ENCODE measurements at regions not wholly inside any gene's neighbourhood (a gene's known extent, or its start where the extent isn't known, plus 50 kb on each side); places are given as distances from the start of the nearest gene placed in this dataset.
"Not testable (repeated sequence)": the region's sequence is repeated elsewhere in the genome, so short reads cannot be mapped to it uniquely, and the experiment has no call there.

- Histone ChIP-seq H3K36me3 (replicated peaks) (no peaks in the 10 kb centered on the region), H3K27ac (no peak overlapping the region), H3K4me3 (ENCODE audit: low read depth, low read length) (no peak overlapping the region), H3K27me3 (replicated peaks) (peaks cover 3% of the 10 kb centered on the region)
- TF ChIP-seq CTCF (IDR thresholded peaks at IDR 0.05; ENCODE audit: low read depth, low read length, missing control alignments) = no peak
- in situ Hi-C loops (cut with HindIII; ENCODE audit: low pct_ligation_motif_present, low sequenced_read_pairs) = no loop called here
- no peak for DNase-seq
These were observed 336.0 kb downstream of the QKI start for GRCh38 chr6:163750431-163751031.

GRCh38 chr6:163748886-163749285 lies 334.4 kb downstream of the QKI start:
- TF ChIP-seq CTCF (IDR thresholded peaks at IDR 0.05; ENCODE audit: low read depth, low read length, missing control alignments) = no peak
- DNase-seq = no peak
- H3K27me3 ChIP-seq (replicated peaks) = peaks cover 3% of the 10 kb centered on the region
- no peak overlapping the region for H3K27ac ChIP-seq
- no peaks in the 10 kb centered on the region for H3K36me3 ChIP-seq (replicated peaks)
- no peak overlapping the region for H3K4me3 ChIP-seq (ENCODE audit: low read depth, low read length)
- in situ Hi-C loops (cut with HindIII; ENCODE audit: low pct_ligation_motif_present, low sequenced_read_pairs) = no loop called here

- Histone ChIP-seq H3K27ac (no peak overlapping the region), H3K27me3 (replicated peaks) (peaks cover 3% of the 10 kb centered on the region), H3K4me3 (ENCODE audit: low read depth, low read length) (no peak overlapping the region), H3K36me3 (replicated peaks) (no peaks in the 10 kb centered on the region)
- no peak for TF ChIP-seq CTCF (IDR thresholded peaks at IDR 0.05; ENCODE audit: low read depth, low read length, missing control alignments)
- DNase-seq = no peak
- in situ Hi-C loops (cut with HindIII; ENCODE audit: low pct_ligation_motif_present, low sequenced_read_pairs) = no loop called here
These were observed 333.5 kb downstream of the QKI start for GRCh38 chr6:163748036-163748435.

- in situ Hi-C loops (cut with HindIII; ENCODE audit: low pct_ligation_motif_present, low sequenced_read_pairs); H3K4me3 ChIP-seq (ENCODE audit: low read depth, low read length); H3K27ac ChIP-seq; H3K27me3 ChIP-seq (replicated peaks); H3K36me3 ChIP-seq (replicated peaks): not testable (repeated sequence)
- DNase-seq = peak; percentile 9
These were observed 332.5 kb downstream of the QKI start for GRCh38 chr6:163747058-163747457.

- H3K27me3 ChIP-seq (replicated peaks) = peaks cover 3% of the 10 kb centered on the region
- H3K4me3 ChIP-seq (ENCODE audit: low read depth, low read length) = no peak overlapping the region
- peak; percentile 11 for TF ChIP-seq CTCF (IDR thresholded peaks at IDR 0.05; ENCODE audit: low read depth, low read length, missing control alignments)
- in situ Hi-C loops (cut with HindIII; ENCODE audit: low pct_ligation_motif_present, low sequenced_read_pairs) = no loop called here
- no peak overlapping the region for H3K27ac ChIP-seq
- H3K36me3 ChIP-seq (replicated peaks) = no peaks in the 10 kb centered on the region
- peak; percentile 98 for DNase-seq
These were observed 331.2 kb downstream of the QKI start for GRCh38 chr6:163745536-163746400.

GRCh38 chr6:163744256-163744925 lies 329.9 kb downstream of the QKI start:
- TF ChIP-seq CTCF (IDR thresholded peaks at IDR 0.05; ENCODE audit: low read depth, low read length, missing control alignments) = no peak
- no peak overlapping the region for H3K27ac ChIP-seq
- no peak for DNase-seq
- no peak overlapping the region for H3K4me3 ChIP-seq (ENCODE audit: low read depth, low read length)
- in situ Hi-C loops (cut with HindIII; ENCODE audit: low pct_ligation_motif_present, low sequenced_read_pairs) = no loop called here
- H3K36me3 ChIP-seq (replicated peaks) = no peaks in the 10 kb centered on the region
- H3K27me3 ChIP-seq (replicated peaks) = peaks cover 3% of the 10 kb centered on the region

Measured in brain microvascular endothelial cell (primary cell).